ENCODE measurements at regions not wholly inside any gene's neighbourhood (a gene's known extent, or its start where the extent isn't known, plus 50 kb on each side); places are given as distances from the start of the nearest gene placed in this dataset.

DNA sequence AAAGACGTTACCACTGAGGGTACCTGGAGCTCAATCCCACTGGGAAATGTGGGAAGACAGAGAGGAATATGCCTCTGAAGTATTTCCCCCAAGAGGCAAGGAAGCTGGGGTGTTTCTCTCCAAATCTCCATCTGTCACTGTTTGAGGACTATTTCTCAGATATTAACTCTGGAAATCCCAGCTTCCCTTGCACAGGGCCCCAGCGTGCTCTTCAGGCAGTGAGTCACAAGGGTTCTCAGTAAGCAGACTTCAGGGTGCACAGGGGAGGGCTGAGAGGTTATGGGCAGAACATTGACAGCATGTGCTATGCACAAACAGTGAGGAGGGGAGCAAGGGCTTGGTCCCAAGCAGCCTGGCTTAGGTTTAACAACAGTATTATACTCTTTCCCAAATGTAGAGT, 60.9 kb upstream of the EED start:
- TF ChIP-seq EZH2 (IDR thresholded peaks at IDR 0.05; ENCODE audit: insufficient read depth, low read length): no peak
- TF ChIP-seq, protein P1, sequence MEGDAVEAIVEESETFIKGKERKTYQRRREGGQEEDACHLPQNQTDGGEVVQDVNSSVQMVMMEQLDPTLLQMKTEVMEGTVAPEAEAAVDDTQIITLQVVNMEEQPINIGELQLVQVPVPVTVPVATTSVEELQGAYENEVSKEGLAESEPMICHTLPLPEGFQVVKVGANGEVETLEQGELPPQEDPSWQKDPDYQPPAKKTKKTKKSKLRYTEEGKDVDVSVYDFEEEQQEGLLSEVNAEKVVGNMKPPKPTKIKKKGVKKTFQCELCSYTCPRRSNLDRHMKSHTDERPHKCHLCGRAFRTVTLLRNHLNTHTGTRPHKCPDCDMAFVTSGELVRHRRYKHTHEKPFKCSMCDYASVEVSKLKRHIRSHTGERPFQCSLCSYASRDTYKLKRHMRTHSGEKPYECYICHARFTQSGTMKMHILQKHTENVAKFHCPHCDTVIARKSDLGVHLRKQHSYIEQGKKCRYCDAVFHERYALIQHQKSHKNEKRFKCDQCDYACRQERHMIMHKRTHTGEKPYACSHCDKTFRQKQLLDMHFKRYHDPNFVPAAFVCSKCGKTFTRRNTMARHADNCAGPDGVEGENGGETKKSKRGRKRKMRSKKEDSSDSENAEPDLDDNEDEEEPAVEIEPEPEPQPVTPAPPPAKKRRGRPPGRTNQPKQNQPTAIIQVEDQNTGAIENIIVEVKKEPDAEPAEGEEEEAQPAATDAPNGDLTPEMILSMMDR (IDR thresholded peaks at IDR 0.05; ENCODE audit: insufficient read depth, low read depth, low read length): no peak
